ENCODE measurements at regions not wholly inside any gene's neighbourhood (a gene's known extent, or its start where the extent isn't known, plus 50 kb on each side); places are given as distances from the start of the nearest gene placed in this dataset.

GRCh38 chr6:71446470-71446869 lies 157.9 kb downstream of the OGFRL1 start:
- no peak overlapping the region for H3K4me3 ChIP-seq (ENCODE audit: low read depth, low read length)
- no peak for TF ChIP-seq CTCF (IDR thresholded peaks at IDR 0.05; ENCODE audit: control insufficient read depth, extremely low read depth, insufficient read depth)
- no peak for DNase-seq (ENCODE audit: low read depth)

- H3K4me3 ChIP-seq (ENCODE audit: low read depth, low read length) = no peak overlapping the region
- no peak for DNase-seq (ENCODE audit: low read depth)
- no peak for TF ChIP-seq CTCF (IDR thresholded peaks at IDR 0.05; ENCODE audit: control insufficient read depth, extremely low read depth, insufficient read depth)
These were observed 164.2 kb downstream of the OGFRL1 start for GRCh38 chr6:71452697-71453370.

GRCh38 chr6:71453371-71453706 lies 164.7 kb downstream of the OGFRL1 start:
- no peak for TF ChIP-seq CTCF (IDR thresholded peaks at IDR 0.05; ENCODE audit: control insufficient read depth, extremely low read depth, insufficient read depth)
- no peak overlapping the region for H3K4me3 ChIP-seq (ENCODE audit: low read depth, low read length)
- no peak for DNase-seq (ENCODE audit: low read depth)

- TF ChIP-seq CTCF (IDR thresholded peaks at IDR 0.05; ENCODE audit: control insufficient read depth, extremely low read depth, insufficient read depth) = no peak
- DNase-seq (ENCODE audit: low read depth) = no peak
- H3K4me3 ChIP-seq (ENCODE audit: low read depth, low read length) = no peak overlapping the region
These were observed 165.4 kb downstream of the OGFRL1 start for GRCh38 chr6:71454056-71454455.

- peak; percentile 6 for DNase-seq (ENCODE audit: low read depth)
- no peak for TF ChIP-seq CTCF (IDR thresholded peaks at IDR 0.05; ENCODE audit: control insufficient read depth, extremely low read depth, insufficient read depth)
- H3K4me3 ChIP-seq (ENCODE audit: low read depth, low read length) = no peak overlapping the region
These were observed 169.3 kb downstream of the OGFRL1 start for GRCh38 chr6:71457929-71458328.

- no peak overlapping the region for H3K4me3 ChIP-seq (ENCODE audit: low read depth, low read length)
- TF ChIP-seq CTCF (IDR thresholded peaks at IDR 0.05; ENCODE audit: control insufficient read depth, extremely low read depth, insufficient read depth) = no peak
- DNase-seq (ENCODE audit: low read depth) = no peak
These were observed 170.6 kb downstream of the OGFRL1 start for GRCh38 chr6:71459162-71459561.

GRCh38 chr6:71460933-71461332 lies 172.3 kb downstream of the OGFRL1 start:
- no peak overlapping the region for H3K4me3 ChIP-seq (ENCODE audit: low read depth, low read length)
- TF ChIP-seq CTCF (IDR thresholded peaks at IDR 0.05; ENCODE audit: control insufficient read depth, extremely low read depth, insufficient read depth) = no peak
- DNase-seq (ENCODE audit: low read depth) = no peak
